NCI-H345 treated with DMSO at 0.1 percent for 48 hours (cell line): ENCODE measurements at regions not wholly inside any gene's neighbourhood (a gene's known extent, or its start where the extent isn't known, plus 50 kb on each side); places are given as distances from the start of the nearest gene placed in this dataset.
A peak's percentile ranks its signal among the peaks of the same experiment; 100 is the strongest.

Experiments used
- DNase-seq: peaks from one replicate; lab custom pipeline; 2025; ENCODE audit not compliant: unreplicated experiment; lab: John Stamatoyannopoulos, UW

GRCh38 chr17:72403713-72404209, 282.9 kb downstream of the SOX9 start:
- no peak for DNase-seq

GRCh38 chr17:72404872-72405271, 284.1 kb downstream of the SOX9 start:
- no peak for DNase-seq

GRCh38 chr17:72405662-72406230, 284.9 kb downstream of the SOX9 start:
- DNase-seq, result no peak

- DNase-seq, result no peak
These were observed 285.7 kb downstream of the SOX9 start for GRCh38 chr17:72406498-72406897.

GRCh38 chr17:72407336-72407909, 286.6 kb downstream of the SOX9 start:
- peak; percentile 85 for DNase-seq

GRCh38 chr17:72407931-72408330, 287.1 kb downstream of the SOX9 start:
- DNase-seq, result no peak

- no peak for DNase-seq
These were observed 287.8 kb downstream of the SOX9 start for GRCh38 chr17:72408641-72409040.

GRCh38 chr17:72409405-72410002, 288.7 kb downstream of the SOX9 start:
- DNase-seq, result no peak

GRCh38 chr17:72411124-72411563, 290.3 kb downstream of the SOX9 start:
- DNase-seq, result no peak

GRCh38 chr17:72412650-72413076, 291.8 kb downstream of the SOX9 start:
- DNase-seq, result no peak

- DNase-seq, result no peak
These were observed 292.5 kb downstream of the SOX9 start for GRCh38 chr17:72413077-72414031.

GRCh38 chr17:72414032-72414396, 293.2 kb downstream of the SOX9 start:
- no peak for DNase-seq

GRCh38 chr17:72414967-72415853, 294.4 kb downstream of the SOX9 start:
- no peak for DNase-seq

GRCh38 chr17:72416054-72416675, 295.3 kb downstream of the SOX9 start:
- no peak for DNase-seq

- no peak for DNase-seq
These were observed 296.1 kb downstream of the SOX9 start for GRCh38 chr17:72416905-72417304.

GRCh38 chr17:72417627-72418026, 296.8 kb downstream of the SOX9 start:
- DNase-seq, result no peak

- DNase-seq, result no peak
These were observed 299.3 kb downstream of the SOX9 start for GRCh38 chr17:72419866-72420774.

GRCh38 chr17:72420775-72421127, 299.9 kb downstream of the SOX9 start:
- no peak for DNase-seq
